ENCODE measurements at regions not wholly inside any gene's neighbourhood (a gene's known extent, or its start where the extent isn't known, plus 50 kb on each side); places are given as distances from the start of the nearest gene placed in this dataset.
A peak's percentile ranks its signal among the peaks of the same experiment; 100 is the strongest.

DNA sequence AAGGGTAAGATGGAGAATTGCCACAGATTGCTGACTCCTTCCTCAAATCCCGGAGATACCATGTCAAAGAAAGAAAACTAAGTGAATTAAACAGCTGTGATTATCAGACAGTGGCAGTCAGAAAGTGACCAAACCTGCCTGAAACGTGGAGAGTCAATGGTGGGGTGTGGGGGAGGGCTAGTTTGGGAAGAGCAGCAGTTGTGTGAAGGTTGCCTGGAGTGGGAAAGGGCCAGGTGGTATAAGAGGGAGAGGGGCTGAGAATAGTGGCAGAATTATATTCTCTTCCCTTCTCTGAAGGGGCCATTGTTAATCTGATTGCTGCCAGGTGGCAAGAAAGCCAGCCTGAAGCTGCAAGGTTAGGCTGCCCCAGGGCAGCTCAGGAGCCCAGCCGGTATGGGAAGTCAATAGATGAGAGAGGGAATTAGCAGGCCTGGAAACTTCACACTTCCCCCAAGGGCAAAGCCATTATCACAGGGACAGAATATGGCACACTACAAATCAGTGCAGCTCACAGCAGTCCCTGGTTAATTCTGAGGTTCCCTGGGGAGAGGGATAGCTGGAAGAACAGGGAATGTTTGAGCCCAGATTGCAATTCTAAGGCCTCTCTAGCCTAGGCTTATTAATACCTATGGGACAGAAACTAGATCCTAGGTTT, 83.9 kb upstream of the ITGB1 start:
- no peak overlapping the region for H3K27ac ChIP-seq
- H3K36me3 ChIP-seq = no peaks in the 10 kb centered on the region
- DNase-seq = no peak
- TF ChIP-seq CTCF (IDR thresholded peaks at IDR 0.05) = no peak
- H3K4me1 ChIP-seq = no peaks in the 10 kb centered on the region
- no peak overlapping the region for H3K4me3 ChIP-seq
- intact Hi-C loops (cut with DNase I) = no loop called here
- no peaks in the 10 kb centered on the region for H3K27me3 ChIP-seq
- no peaks in the 10 kb centered on the region for H3K9me3 ChIP-seq
- 63 to 76% methylated on average over 3 of the region's 3 CpGs for WGBS, 2 donors
- peak in 1 of 8 donors; percentile 27 for ATAC-seq

DNA sequence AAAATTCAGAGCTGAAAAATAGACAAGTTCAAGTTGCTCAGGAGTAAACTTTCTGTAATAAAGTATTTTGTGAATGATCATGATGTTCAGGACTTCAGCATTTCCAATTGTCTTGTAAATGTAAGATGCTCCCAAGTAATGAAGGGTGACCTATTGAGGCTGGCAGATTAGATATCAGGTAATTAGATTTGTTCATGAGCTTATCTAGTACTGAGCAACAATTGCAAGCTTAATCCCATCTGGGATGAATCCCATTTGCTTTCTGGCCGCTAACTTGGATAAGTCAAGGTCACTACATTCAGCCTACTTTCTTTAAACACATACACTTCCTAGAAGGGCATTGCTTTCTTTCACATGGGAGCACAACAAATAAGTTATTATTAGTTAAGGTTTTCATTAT, 82.4 kb upstream of the ITGB1 start:
- no peak for DNase-seq
- Histone ChIP-seq H3K9me3 (no peaks in the 10 kb centered on the region), H3K36me3 (no peaks in the 10 kb centered on the region), H3K4me1 (no peaks in the 10 kb centered on the region), H3K27ac (no peak overlapping the region), H3K4me3 (no peak overlapping the region), H3K27me3 (no peaks in the 10 kb centered on the region)
- intact Hi-C loops (cut with DNase I) = no loop called here
- no peak for ATAC-seq
- TF ChIP-seq CTCF (IDR thresholded peaks at IDR 0.05) = no peak
- 79 to 89% methylated on average over 1 of the region's 1 CpG for WGBS, 2 donors

DNA sequence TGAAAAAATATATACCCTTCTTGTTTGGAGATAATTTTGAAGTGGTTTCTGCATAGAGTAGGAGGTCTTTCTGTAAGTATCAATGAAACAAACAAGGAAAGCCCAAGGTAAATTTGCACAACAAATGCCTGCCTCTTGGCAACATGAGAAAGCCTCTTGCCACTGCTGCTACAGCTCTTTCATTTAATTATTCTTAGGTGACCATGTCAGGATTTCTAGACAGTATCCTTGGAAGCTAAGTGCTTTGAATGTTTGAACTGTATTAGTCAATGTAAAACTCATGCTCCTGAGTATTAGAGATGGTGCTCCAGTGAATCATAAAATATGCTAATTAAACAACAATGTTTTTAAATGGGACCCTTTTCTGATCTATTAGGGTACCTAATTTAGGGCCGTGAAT, 81.2 kb upstream of the ITGB1 start:
- no peaks in the 10 kb centered on the region for H3K27me3 ChIP-seq
- no peaks in the 10 kb centered on the region for H3K4me1 ChIP-seq
- no peak overlapping the region for H3K27ac ChIP-seq
- H3K9me3 ChIP-seq = no peaks in the 10 kb centered on the region
- ATAC-seq = no peak
- no peak for DNase-seq
- TF ChIP-seq CTCF (IDR thresholded peaks at IDR 0.05) = no peak
- H3K36me3 ChIP-seq = no peaks in the 10 kb centered on the region
- no peak overlapping the region for H3K4me3 ChIP-seq
- 89 to 97% methylated on average over 1 of the region's 1 CpG for WGBS, 2 donors
- intact Hi-C loops (cut with DNase I) = no loop called here

DNA sequence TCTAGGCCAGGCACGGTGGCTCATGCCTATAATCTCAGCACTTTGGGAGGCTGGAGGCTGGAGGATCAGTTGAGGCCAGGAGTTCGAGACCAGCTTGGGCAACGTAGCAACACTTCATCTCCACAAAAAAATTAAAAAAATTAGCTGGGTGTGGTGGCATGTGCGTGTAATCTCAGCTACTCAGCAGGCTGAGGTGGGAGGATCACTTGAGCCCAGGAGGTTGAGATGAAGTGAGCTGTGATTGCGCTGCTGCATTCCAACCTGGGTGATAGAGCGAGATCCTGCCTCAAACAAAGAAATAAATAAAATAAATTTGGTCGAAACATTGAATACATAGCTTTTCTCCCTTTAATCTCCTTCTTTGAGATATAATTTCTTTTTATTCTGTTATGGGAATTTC, 80.6 kb upstream of the ITGB1 start:
- Histone ChIP-seq H3K36me3 (no peaks in the 10 kb centered on the region), H3K27me3 (no peaks in the 10 kb centered on the region), H3K4me1 (no peaks in the 10 kb centered on the region), H3K27ac (no peak overlapping the region), H3K9me3 (no peaks in the 10 kb centered on the region), H3K4me3 (no peak overlapping the region)
- no peak for TF ChIP-seq CTCF (IDR thresholded peaks at IDR 0.05)
- no peak for DNase-seq
- intact Hi-C loops (cut with DNase I) = no loop called here
- no peak for ATAC-seq
- WGBS, 2 donors = 84 to 86% methylated on average over 7 of the region's 7 CpGs

Measured in heart right ventricle (tissue), 16 donors.